ENCODE measurements at regions not wholly inside any gene's neighbourhood (a gene's known extent, or its start where the extent isn't known, plus 50 kb on each side); places are given as distances from the start of the nearest gene placed in this dataset.
"Not testable (repeated sequence)": the region's sequence is repeated elsewhere in the genome, so short reads cannot be mapped to it uniquely, and the experiment has no call there.

- no peak for DNase-seq (ENCODE audit: low spot score)
These were observed 169.9 kb downstream of the MC4R start for GRCh38 chr18:60202708-60203107.

DNA sequence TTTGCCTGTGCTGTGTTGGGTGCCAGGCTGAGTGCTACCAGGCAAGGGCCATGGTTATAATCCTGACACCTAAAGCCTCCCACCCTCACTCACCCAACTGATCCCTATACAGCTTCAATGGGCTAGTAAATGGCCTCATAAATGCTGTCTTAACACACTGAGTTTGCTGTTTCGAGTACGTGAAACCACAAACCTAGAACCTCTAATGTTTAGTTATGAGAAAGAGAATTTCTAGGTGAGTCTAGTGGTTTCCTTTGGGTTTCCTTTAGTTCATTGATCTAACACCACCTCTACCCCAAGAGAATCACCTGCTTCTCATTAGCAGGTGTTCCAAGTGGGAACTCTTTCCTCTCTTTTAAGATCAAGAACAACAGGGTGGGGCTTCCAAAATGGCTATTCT, 172.0 kb downstream of the MC4R start:
- no peak for DNase-seq (ENCODE audit: low spot score)

DNA sequence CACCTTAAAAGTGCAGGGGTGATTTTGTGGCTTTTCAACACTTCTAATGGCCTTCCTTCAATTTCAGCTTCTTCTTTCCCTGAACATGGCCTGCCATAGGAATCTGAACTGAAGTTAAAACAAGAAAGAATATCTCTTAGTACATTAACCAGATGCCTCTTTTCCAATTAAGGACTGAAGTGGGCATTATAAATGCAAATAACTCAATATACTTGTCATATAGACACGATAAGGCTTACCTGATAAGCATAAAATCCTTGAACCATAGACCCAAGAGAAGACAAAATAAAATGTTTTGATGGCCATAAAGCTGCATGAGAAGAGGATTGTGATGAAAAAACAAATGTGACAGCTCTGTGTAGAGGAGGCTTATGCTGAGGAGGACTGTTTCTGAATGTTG, 173.1 kb downstream of the MC4R start:
- no peak for DNase-seq (ENCODE audit: low spot score)

DNA sequence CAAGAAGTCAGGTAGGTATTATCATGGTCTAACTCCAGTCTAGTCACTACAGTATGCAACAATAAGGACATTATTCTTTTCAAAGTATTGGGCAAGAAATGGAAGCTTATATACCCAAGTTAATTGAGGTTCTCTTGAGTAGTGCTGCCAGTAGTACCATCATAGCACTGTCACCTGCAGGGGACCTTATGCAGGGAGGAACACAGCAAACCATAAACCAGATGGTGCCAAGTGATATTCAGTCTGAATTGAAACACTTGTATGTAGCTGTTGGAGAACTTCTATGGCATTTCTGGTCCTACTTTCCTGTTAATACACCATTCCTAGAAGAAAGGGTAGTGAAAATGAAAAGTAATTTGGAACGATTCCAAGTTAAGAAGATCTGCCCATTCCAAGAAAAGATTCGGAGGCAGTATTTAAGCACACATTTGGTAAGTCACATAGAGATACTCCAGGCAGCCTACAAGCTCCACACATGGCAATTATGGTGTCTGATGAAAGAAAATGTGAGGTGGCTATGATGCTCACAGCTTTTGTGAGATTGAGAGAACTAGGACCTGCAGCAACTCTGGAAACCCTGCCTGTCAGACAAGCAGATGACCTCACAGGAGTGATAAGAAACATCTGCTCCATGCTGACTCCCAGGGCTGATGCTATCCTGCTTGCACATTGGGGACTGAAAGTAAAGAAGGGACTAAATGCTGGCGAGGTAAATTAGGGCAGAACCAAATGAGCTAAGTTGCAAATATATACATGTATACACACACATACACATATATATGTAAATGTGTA, 174.7 kb downstream of the MC4R start:
- DNase-seq (ENCODE audit: low spot score), result no peak

DNA sequence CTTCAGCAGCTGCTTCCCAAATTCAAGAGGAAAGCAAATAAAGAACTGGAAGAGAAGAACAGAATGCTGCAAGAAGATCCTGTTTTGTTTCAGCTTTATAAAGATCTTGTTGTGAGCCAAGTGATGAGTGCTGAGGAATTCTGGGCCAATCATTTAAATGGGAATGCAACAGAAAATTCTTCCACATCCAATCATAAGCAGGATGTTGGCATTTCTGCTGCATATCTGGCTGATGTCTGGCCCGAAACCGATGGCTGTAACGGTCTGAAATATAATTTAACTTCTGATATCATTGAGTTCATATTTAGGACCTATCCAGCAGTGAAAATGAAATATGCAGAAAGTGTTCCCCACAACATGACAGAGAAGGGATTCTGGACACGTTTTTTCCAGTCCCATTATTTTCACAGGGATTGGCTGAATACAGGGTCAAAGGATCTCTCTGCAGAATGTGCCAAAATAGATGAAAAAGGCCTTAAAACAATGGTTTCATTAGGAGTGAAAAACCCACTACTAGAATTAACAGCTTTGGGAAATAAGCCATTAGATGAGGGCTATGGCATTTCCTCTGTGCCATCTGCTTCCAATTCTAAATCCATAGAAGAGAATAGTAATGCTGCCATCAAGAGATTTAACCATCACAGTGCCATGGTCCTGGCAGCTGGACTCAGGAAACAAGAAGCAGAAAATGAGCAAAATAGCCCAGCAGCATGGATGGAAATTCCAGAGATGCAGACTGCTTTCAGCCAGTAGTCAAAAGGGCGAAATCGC, 175.6 kb downstream of the MC4R start:
- no peak for DNase-seq (ENCODE audit: low spot score)

GRCh38 chr18:60193780-60194179, 178.8 kb downstream of the MC4R start:
- no peak for DNase-seq (ENCODE audit: low spot score)

GRCh38 chr18:60191926-60192325, 180.6 kb downstream of the MC4R start:
- no peak for DNase-seq (ENCODE audit: low spot score)

- DNase-seq (ENCODE audit: low spot score), result no peak
These were observed 182.7 kb downstream of the MC4R start for GRCh38 chr18:60189856-60190255.

- no peak for DNase-seq (ENCODE audit: low spot score)
These were observed 183.6 kb downstream of the MC4R start for GRCh38 chr18:60188958-60189357.

DNA sequence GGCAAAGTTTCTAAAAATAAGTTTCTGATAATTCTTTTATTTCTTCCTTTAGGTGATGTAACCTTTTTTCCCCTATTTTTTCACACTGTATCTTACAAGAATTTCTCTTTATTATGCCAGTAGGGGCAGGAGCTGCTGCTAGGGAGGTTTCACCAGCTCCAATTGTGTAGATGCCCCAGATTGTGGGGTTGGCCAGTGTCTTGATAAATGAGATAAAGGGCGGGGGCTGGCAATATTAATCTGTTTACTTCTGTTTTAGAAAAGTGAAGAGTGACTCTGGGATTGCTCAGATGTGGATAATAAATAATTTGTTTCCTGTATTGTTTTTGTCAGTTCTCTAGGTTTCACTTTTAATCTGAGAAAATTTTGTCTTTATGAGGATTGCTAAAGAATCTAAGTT, 190.4 kb downstream of the MC4R start:
- DNase-seq (ENCODE audit: low spot score), result no peak

DNA sequence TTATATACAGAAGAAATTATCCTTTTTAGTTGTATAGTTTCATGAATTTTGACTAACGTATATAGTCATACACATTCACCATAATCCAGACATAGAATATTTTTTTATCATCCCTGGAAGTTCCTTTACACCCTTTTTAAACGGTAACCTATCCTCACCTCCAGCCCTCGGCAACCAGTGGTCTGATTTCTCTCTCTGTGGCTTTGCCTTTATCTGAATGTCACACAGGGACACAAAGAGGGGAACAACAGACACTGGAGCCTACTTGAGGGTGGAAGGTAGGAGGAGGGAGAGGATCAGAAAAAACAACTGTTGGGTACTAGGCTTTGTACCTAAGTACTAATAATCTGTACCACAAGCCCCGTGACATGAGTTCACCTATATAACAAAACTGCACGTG, 191.9 kb downstream of the MC4R start:
- no peak for DNase-seq (ENCODE audit: low spot score)

- not testable (repeated sequence) for DNase-seq (ENCODE audit: low spot score)
These were observed 194.4 kb downstream of the MC4R start for GRCh38 chr18:60178224-60178623.

DNA sequence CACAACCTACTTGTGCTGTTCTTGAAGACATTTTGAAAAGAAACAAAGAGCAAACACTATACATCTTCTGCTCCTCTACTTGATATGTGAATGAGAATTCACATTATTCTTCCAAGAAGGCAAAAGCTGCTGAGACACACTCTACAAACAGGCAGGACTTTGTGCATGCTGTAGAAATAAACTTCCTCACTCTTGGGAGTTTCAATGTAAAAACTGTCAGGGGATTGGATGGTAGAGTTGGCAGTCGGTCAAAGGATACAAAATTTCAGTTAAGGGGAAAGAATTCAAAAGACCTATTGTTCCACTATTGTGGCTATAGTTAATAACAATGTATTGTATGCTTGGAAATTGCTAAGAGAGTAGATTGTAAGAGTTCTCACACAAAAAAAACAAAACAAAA, 196.3 kb downstream of the MC4R start:
- no peak for DNase-seq (ENCODE audit: low spot score)

DNA sequence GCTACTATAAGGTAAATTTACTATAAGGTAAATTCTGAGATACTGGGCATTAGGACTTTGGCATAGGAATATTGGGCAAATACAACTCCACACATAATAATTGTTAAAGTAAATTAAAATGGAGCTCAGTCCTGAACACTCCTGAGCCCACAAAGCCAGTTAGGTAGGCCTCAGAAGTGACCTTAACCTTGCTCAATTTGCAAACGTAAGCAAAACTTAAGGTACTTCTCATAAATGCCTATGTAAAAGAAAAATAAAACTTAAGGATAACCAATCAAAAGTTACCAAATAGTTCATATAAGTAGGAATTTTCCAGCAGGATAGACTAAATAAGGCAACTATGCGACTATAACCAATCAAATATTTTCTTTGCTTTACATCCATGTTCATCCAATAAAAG, 197.7 kb downstream of the MC4R start:
- DNase-seq (ENCODE audit: low spot score), result no peak

GRCh38 chr18:60172030-60172429, 200.5 kb downstream of the MC4R start:
- no peak for DNase-seq (ENCODE audit: low spot score)

DNA sequence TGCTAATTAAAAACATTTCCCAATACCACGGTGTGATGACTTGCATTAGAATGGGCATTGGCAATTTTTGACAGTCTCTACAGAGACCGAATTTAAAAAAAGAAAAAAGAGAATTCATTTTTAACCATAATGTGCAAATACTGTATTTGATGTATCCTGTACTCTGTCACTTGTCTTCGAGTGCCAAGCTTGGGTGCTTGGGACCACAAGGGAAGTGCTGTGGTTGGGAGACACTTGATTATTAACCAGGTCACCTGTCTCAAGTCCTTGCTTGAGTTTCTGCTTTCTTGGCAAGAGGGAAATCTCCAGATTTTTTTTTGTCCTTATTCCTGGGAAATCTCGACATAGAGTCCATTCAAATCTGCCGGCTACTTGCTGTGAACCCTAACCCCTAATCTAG, 209.0 kb downstream of the MC4R start:
- no peak for DNase-seq (ENCODE audit: low spot score)

GRCh38 chr18:60162388-60162787, 210.2 kb downstream of the MC4R start:
- no peak for DNase-seq (ENCODE audit: low spot score)

DNA sequence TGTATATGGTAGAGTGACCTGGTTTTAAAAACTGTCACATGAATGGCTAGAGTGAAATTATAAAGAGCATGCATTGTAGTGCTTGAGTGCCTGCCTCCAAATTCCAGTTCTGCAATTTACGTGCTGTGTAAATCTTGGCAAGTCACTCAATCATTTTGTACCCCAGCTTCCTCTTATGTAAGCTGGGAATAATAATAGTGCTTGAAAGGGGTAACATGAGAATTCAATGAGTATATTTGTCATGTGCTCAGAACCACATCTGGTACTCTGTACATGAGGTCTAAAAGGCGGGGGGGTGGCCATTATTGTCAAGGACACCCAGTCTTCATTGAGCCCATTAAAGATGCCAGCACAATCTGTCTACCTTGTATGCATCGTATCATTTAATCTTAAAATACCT, 214.8 kb downstream of the MC4R start:
- no peak for DNase-seq (ENCODE audit: low spot score)

- DNase-seq (ENCODE audit: low spot score), result no peak
These were observed 219.2 kb downstream of the MC4R start for GRCh38 chr18:60153376-60153775.

GRCh38 chr18:60149316-60149715, 223.3 kb downstream of the MC4R start:
- DNase-seq (ENCODE audit: low spot score), result no peak

DNA sequence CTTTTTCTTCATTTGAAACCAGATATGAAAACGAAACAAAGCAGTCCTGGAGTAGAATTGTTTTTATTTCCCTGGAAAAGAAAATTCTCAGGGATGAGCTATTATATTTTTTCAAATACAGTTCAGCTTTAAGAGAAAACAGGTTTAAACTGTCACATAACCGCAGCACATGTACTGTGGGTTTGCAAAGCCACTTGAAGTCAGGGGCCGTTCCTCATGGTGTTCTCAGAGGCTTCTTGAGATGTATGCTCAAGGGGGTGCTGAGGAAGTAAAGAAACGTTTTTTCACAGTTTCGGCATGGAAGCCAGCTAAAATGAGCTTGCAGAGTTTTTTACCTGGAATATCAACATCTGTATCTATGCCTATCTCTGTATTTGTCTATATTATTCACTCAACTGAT, 225.3 kb downstream of the MC4R start:
- DNase-seq (ENCODE audit: low spot score), result no peak

DNA sequence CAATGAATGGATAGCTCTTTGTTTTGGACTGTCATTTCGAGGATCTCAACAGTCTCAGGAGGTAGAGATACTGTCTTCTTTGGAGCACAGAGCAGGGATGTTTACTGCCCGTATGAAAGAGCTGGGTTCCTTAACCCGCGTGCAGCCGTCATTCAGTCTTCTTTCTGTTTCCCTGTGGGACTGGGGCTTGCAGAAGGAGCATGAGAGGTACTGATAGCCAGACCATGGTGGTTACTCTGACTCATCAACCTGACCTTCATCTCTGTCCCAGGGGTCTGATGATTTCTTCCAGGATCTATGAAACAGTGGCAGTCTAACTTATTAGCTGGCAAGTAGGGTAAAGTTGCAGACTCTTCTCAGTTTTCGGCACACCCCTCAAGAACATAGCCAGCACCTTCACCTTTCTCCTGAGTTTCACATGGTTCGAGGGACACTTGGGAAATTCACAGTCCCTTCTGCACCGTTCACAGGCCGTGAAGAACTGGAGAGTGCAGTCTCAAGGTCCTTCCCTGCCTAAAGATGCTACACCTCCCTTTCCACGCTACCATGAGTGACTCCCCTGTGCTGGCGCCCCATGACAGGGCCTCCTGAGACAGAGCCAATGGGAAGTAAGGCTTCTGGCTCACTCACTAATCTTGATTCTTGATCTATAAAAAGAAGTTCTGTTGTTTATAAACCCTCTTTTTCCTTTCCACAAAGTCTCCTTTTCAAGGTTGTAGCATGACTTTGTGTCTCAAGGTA, 226.2 kb downstream of the MC4R start:
- DNase-seq (ENCODE audit: low spot score), result no peak

DNA sequence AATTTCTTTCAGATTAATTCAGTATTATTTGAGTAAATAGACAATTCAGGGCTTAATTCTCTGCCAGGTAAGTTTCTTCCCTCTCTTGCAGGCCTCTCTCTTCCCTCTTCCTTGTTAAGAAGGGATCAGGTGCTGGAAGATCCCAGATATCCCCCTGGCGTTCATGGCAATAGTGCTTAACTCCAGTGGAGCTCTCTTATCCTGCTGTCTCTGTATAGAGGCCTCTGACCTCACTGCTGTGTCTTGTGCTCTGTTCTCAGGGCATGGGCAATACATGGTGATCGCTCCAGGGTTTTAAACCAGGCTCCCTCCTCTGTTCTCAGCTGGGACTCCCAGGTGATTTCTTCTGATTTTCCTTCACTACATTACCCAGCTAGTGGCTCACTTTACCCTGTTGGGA, 226.8 kb downstream of the MC4R start:
- no peak for DNase-seq (ENCODE audit: low spot score)
